Body of pancreas (tissue), 4 donors: ENCODE measurements at regions not wholly inside any gene's neighbourhood (a gene's known extent, or its start where the extent isn't known, plus 50 kb on each side); places are given as distances from the start of the nearest gene placed in this dataset.
"Not testable (repeated sequence)": the region's sequence is repeated elsewhere in the genome, so short reads cannot be mapped to it uniquely, and the experiment has no call there.

Source experiments
- ATAC-seq: fragments of 150-250 bp; one replicate; pipeline ENCODE4 v1.9.1; 2016
- DNase-seq, 4 donors: peaks; one replicate each; pipeline ENCODE4 v3.0.0-alpha.2; 2019
- H3K27ac ChIP-seq, 4 donors: fragments of 200-600 bp; sonication (generic); 1 replicate in 3 of 4; 2 replicates in 1 of 4; pipeline versions ENCODE4 v1.5.1 to v1.6.1; 2016 to 2019; ENCODE audit warnings: mild to moderate bottlenecking in 1 of 4, mixed read lengths in 1 of 4, moderate library complexity in 1 of 4
- H3K27me3 ChIP-seq, 2 donors: fragments of 200-600 bp; sonication (generic); one replicate each; pipeline ENCODE4 v1.6.0; 2016; ENCODE audit warnings: mild to moderate bottlenecking in 1 of 2
- H3K36me3 ChIP-seq, 2 donors: fragments of 200-600 bp; sonication (generic); replicated peaks in 1 of 2; 2 replicates each; pipeline ENCODE4 v1.5.1; 2016; ENCODE audit warnings: low read depth in 2 of 2; ENCODE audit not compliant: insufficient read depth in 1 of 2
- H3K4me1 ChIP-seq: fragments of 200-600 bp; sonication (generic); one replicate; pipeline ENCODE4 v1.6.0; 2016
- H3K4me3 ChIP-seq, 2 donors: fragments of 200-600 bp; sonication (generic); 1 replicate in 1 of 2; 2 replicates in 1 of 2; pipeline ENCODE4 v1.5.1; 2016 to 2019
- H3K9me3 ChIP-seq, 3 donors: fragments of 200-600 bp; sonication (generic); 1 replicate in 2 of 3; 2 replicates in 1 of 3; pipeline ENCODE4 v1.5.1; 2016
- WGBS, 2 donors: methylation state at CpG; one replicate each; pipeline ENCODE4 v1.1.5; 2017; 5-methylcytosine and 5-hydroxymethylcytosine counted together
- intact Hi-C: fragments of 100-400 bp; cut with DNase I; formaldehyde crosslinking; loops from one replicate; pipeline ENCODE4 v1.15.1; 2023

GRCh38 chr16:18204309-18204708 is 132.2 kb downstream of the NPIPA8 start:
- H3K36me3 ChIP-seq, DNase-seq, ATAC-seq, intact Hi-C loops, H3K4me3 ChIP-seq, H3K27ac ChIP-seq, H3K4me1 ChIP-seq, H3K9me3 ChIP-seq, H3K27me3 ChIP-seq: not testable (repeated sequence)
- WGBS, 2 donors: 88 to 100% methylated on average over 1 to 3 of the region's 3 CpGs

GRCh38 chr16:18201511-18201910 is 135.0 kb downstream of the NPIPA8 start:
- H3K4me1 ChIP-seq, H3K4me3 ChIP-seq, H3K9me3 ChIP-seq, H3K36me3 ChIP-seq, ATAC-seq, intact Hi-C loops, H3K27ac ChIP-seq, DNase-seq, H3K27me3 ChIP-seq: not testable (repeated sequence)
- WGBS, 2 donors: 67 to 68% methylated on average over 2 to 3 of the region's 3 CpGs

- WGBS, 2 donors: 33 to 80% methylated on average over 1 of the region's 2 CpGs
Measured at GRCh38 chr16:18192389-18192788, 144.1 kb downstream of the NPIPA8 start.

DNA sequence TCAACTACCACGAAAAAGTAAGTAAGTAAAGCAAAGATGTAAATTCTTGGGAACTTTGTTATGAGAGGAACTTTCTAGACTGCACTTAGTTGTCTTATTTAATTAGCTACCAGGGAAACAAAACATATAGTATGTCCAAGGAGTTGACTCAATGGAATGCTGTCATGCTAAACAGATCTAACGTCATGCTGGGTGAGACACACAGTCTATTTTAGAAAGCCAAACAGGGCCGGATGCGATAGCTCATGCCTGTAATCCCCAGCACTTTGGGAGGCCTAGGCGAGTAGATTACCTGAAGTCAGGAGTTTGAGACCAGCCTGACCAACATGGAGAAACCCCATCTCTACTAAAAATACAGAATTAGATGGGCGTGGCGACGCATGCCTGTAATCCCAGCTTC is 146.4 kb downstream of the NPIPA8 start:
- H3K27me3 ChIP-seq, H3K27ac ChIP-seq, H3K9me3 ChIP-seq, H3K4me3 ChIP-seq, H3K4me1 ChIP-seq, intact Hi-C loops, ATAC-seq, H3K36me3 ChIP-seq, DNase-seq: not testable (repeated sequence)
- 57 to 67% methylated on average over 1 of the region's 8 CpGs for WGBS, 2 donors

More at GRCh38 chr16:18192389-18192788, 144.1 kb downstream of the NPIPA8 start:
- H3K27me3 ChIP-seq, ATAC-seq, H3K27ac ChIP-seq, H3K36me3 ChIP-seq, H3K4me3 ChIP-seq, intact Hi-C loops, DNase-seq, H3K4me1 ChIP-seq, H3K9me3 ChIP-seq: not testable (repeated sequence)

DNA sequence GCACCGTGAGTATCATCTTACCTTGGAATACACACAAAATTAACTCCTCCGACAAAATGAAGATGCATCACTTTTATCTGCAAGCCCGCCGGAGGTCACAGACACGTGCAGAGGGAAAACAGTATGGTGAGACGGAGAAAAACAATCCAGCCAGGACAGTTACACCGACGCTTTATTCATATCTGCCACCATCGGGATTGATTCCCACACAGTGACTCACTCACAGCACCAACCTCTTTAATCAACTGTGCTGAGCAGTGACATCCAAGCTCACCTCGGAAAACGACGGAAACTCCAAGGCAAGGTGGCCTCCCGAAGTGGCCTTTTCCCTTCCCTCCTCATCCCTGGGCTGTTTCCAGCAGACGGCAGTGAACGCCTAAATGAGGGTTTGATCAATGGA is 151.8 kb downstream of the NPIPA8 start:
- DNase-seq, H3K4me3 ChIP-seq, ATAC-seq, intact Hi-C loops, H3K27ac ChIP-seq, H3K4me1 ChIP-seq, H3K9me3 ChIP-seq, H3K27me3 ChIP-seq, H3K36me3 ChIP-seq: not testable (repeated sequence)
- 39% methylated on average over 7 of the region's 15 CpGs; no CpG with 5 or more reads in 1 of the 2 donors for WGBS, 2 donors

GRCh38 chr16:18181028-18181427 is 155.5 kb downstream of the NPIPA8 start:
- H3K36me3 ChIP-seq, DNase-seq, H3K9me3 ChIP-seq, H3K27me3 ChIP-seq, H3K4me3 ChIP-seq, H3K4me1 ChIP-seq, H3K27ac ChIP-seq, intact Hi-C loops, ATAC-seq: not testable (repeated sequence)
- WGBS, 2 donors: 22 to 23% methylated on average over 3 to 4 of the region's 6 CpGs

- H3K9me3 ChIP-seq, H3K27ac ChIP-seq, ATAC-seq, H3K4me3 ChIP-seq, intact Hi-C loops, DNase-seq, H3K36me3 ChIP-seq, H3K4me1 ChIP-seq, H3K27me3 ChIP-seq: not testable (repeated sequence)
- 46 to 61% methylated on average over 2 of the region's 2 CpGs for WGBS, 2 donors
Measured at GRCh38 chr16:18173945-18174497, 162.5 kb downstream of the NPIPA8 start.

DNA sequence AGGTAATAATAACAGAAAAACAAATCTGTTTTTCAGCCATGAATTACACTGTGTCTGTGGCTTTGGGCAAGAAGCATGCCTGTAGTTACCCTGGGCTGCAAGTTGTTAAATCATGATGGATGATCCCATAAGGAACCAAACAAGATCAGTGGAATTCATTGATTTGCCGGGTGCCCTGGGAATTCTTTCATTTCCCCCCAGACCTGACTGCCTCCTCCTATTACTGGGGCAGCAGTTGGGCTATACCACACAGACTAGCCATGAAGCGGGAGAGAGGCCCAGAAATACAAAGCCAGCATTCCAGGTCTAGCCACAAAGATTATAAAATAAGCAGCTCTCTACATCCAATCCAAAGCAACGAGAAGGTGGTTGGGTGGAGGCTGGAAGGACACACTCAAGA is 174.2 kb downstream of the NPIPA8 start:
- H3K27ac ChIP-seq, H3K4me3 ChIP-seq, H3K27me3 ChIP-seq, ATAC-seq, intact Hi-C loops, H3K9me3 ChIP-seq, H3K4me1 ChIP-seq, DNase-seq, H3K36me3 ChIP-seq: not testable (repeated sequence)
- 33 to 42% methylated on average over 3 of the region's 3 CpGs for WGBS, 2 donors

- WGBS, 2 donors: 79 to 80% methylated on average over 3 to 4 of the region's 4 CpGs
- intact Hi-C loops, H3K9me3 ChIP-seq, H3K36me3 ChIP-seq, H3K27ac ChIP-seq, ATAC-seq, H3K4me1 ChIP-seq, H3K4me3 ChIP-seq, H3K27me3 ChIP-seq, DNase-seq: not testable (repeated sequence)
Measured at GRCh38 chr16:18161224-18161623, 175.3 kb downstream of the NPIPA8 start.

DNA sequence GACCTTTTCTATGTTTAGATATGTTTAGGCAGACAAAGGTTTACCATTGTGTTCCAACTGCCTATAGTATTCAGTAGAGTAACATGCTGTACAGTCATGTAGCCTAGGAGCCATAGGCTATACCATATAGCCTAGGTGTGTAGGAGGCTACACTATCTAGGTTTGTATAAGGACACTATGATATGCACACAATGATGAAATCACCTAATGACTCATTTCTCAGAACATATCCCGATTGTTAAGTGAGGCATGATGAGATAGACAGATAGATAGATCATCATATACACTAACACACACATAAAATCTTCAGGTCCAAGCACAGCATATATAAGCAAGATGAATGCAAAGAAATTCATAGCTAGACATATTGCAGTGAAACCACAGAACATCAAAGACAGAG is 177.4 kb downstream of the NPIPA8 start:
- H3K4me1 ChIP-seq, DNase-seq, H3K9me3 ChIP-seq, H3K27me3 ChIP-seq, ATAC-seq, H3K4me3 ChIP-seq, H3K36me3 ChIP-seq, intact Hi-C loops, H3K27ac ChIP-seq: not testable (repeated sequence)
- WGBS, 2 donors: 19 to 33% methylated on average over 1 of the region's 1 CpG

DNA sequence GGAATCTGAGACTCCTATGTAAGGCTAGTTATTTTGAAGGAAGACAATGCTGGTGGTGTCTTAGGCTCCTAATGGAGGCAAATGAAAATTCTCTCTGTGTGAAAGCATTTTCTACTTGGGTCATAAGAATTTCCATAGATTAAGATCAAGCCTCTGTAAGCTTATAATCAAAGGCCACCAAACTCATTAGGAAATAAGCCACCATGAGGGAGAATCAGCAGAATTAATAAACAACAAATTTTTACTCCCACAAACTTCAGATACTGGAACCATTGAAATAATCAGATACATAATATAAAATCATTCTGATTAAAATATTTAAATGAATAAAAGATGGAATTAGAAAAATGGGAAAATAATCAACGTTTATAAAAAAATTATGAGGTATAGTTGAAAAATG is 178.7 kb downstream of the NPIPA8 start:
- 56 to 61% methylated on average over 1 of the region's 1 CpG for WGBS, 2 donors
- H3K36me3 ChIP-seq, H3K27ac ChIP-seq, ATAC-seq, H3K4me1 ChIP-seq, H3K27me3 ChIP-seq, H3K4me3 ChIP-seq, intact Hi-C loops, H3K9me3 ChIP-seq, DNase-seq: not testable (repeated sequence)

- WGBS, 2 donors: 12% methylated on average over 3 of the region's 6 CpGs; no CpG with 5 or more reads in 1 of the 2 donors
- H3K27me3 ChIP-seq, H3K4me1 ChIP-seq, DNase-seq, H3K36me3 ChIP-seq, H3K4me3 ChIP-seq, H3K9me3 ChIP-seq, ATAC-seq, H3K27ac ChIP-seq, intact Hi-C loops: not testable (repeated sequence)
Measured at GRCh38 chr16:18152832-18153231, 183.7 kb downstream of the NPIPA8 start.
